ENCODE measurements at regions not wholly inside any gene's neighbourhood (a gene's known extent, or its start where the extent isn't known, plus 50 kb on each side); places are given as distances from the start of the nearest gene placed in this dataset.

DNA sequence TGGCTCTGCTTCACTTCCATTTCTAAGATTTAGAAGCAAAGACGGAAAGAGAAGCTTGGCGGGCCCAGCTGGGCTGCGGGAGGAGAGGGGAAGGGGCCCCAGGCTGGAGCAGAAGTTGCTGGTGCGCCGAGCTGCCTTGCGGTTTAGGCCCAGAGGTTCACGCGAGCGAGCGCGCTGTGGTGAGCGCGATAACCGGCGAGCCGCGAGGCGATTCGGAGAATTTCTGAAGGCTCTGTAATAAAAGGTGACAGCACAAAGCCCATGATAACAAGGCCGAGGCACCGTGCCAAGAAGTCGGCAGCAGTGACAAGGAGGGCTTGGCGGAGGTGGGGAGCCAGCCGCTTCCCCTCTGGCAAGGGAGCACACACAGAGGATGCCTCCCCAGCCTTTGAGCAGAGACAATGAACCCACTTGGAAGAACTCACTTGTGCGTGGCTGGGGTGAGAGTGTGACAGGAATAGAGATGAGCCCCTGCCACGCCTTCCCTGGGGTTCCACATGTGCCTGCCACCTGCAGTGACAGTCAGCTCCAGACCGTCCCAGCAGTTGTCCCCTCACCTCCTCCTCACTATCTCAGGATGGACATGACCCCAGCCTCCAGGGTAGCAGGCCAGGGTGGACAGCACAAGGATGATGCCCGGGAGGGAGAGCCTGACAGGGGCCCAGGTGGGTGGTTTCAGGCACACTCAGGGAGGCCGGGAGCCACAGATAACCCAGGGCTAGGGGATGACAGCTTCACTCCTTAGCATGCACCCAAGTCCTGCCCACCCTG lies 315.2 kb downstream of the UACA start:
- H3K27ac ChIP-seq (ENCODE audit: low read depth, low read length) = no peak overlapping the region
- peaks cover 23% of the 10 kb centered on the region for H3K27me3 ChIP-seq (ENCODE audit: insufficient read depth, low read length)
- no peak overlapping the region for H3K9ac ChIP-seq (ENCODE audit: low read depth, low read length)
- no peaks in the 10 kb centered on the region for H3K36me3 ChIP-seq (ENCODE audit: insufficient read depth, low read length)
- H3K4me3 ChIP-seq (ENCODE audit: low read length) = no peak overlapping the region
- peaks cover 24% of the 10 kb centered on the region for H3K4me1 ChIP-seq (ENCODE audit: insufficient read depth, low read length)
- no peaks in the 10 kb centered on the region for H3K9me3 ChIP-seq (ENCODE audit: insufficient read depth, low read depth, low read length)
- WGBS = 90% methylated on average over 29 of the region's 29 CpGs

DNA sequence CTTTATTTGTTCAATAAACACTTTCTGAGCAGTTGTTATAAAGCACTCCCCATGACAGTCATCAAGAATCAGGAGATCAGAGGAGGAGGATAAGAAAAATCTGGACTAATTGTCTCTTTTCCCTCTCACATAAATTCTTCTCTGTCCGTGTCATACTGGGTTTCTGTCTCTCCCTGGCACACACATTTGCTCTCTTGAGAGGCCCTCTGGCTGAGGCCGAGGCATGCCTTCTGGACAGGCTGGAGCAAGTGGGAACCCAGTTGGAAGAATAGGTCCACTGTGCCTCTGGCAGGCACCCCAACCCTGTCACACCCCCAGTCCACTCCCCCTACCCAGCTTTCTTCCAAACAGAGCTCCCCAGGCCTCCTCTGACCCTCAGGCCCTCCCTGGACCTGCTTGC lies 315.8 kb downstream of the UACA start:
- 96% methylated on average over 2 of the region's 2 CpGs for WGBS
- Histone ChIP-seq H3K27me3 (ENCODE audit: insufficient read depth, low read length) (peaks cover 29% of the 10 kb centered on the region), H3K9ac (ENCODE audit: low read depth, low read length) (no peak overlapping the region)

DNA sequence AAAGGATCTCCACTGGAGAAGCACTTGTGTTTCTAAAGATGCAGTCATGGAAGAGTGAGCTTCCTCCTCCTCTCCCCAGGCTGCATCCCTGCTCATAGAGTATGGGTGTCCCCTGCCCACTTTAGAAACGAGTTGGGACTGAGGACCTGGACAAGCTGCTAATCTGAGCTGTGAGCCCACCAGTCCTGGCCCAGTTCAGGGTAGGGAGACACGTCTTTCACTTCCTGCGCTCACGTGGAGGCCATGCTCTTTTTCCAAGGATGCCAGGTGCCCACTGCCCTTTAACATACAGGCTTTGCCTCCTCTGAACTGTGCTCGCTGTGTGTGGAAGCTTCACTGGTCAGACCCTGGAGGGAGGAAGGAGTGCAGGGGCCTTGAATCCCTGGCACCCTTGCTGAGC lies 316.3 kb downstream of the UACA start:
- Histone ChIP-seq H3K27me3 (ENCODE audit: insufficient read depth, low read length) (peaks cover 30% of the 10 kb centered on the region), H3K36me3 (ENCODE audit: insufficient read depth, low read length) (no peaks in the 10 kb centered on the region), H3K4me3 (ENCODE audit: low read length) (no peak overlapping the region), H3K27ac (ENCODE audit: low read depth, low read length) (no peak overlapping the region), H3K9me3 (ENCODE audit: insufficient read depth, low read depth, low read length) (no peaks in the 10 kb centered on the region), H3K4me1 (ENCODE audit: insufficient read depth, low read length) (peaks cover 20% of the 10 kb centered on the region), H3K9ac (ENCODE audit: low read depth, low read length) (no peak overlapping the region)
- 86% methylated on average over 5 of the region's 5 CpGs for whole genome bisulfite sequencing

More for the DNA sequence above, 315.8 kb downstream of the UACA start:
- Histone ChIP-seq H3K27ac (ENCODE audit: low read depth, low read length) (no peak overlapping the region), H3K9me3 (ENCODE audit: insufficient read depth, low read depth, low read length) (no peaks in the 10 kb centered on the region), H3K4me1 (ENCODE audit: insufficient read depth, low read length) (peaks cover 24% of the 10 kb centered on the region), H3K36me3 (ENCODE audit: insufficient read depth, low read length) (no peaks in the 10 kb centered on the region), H3K4me3 (ENCODE audit: low read length) (no peak overlapping the region)

DNA sequence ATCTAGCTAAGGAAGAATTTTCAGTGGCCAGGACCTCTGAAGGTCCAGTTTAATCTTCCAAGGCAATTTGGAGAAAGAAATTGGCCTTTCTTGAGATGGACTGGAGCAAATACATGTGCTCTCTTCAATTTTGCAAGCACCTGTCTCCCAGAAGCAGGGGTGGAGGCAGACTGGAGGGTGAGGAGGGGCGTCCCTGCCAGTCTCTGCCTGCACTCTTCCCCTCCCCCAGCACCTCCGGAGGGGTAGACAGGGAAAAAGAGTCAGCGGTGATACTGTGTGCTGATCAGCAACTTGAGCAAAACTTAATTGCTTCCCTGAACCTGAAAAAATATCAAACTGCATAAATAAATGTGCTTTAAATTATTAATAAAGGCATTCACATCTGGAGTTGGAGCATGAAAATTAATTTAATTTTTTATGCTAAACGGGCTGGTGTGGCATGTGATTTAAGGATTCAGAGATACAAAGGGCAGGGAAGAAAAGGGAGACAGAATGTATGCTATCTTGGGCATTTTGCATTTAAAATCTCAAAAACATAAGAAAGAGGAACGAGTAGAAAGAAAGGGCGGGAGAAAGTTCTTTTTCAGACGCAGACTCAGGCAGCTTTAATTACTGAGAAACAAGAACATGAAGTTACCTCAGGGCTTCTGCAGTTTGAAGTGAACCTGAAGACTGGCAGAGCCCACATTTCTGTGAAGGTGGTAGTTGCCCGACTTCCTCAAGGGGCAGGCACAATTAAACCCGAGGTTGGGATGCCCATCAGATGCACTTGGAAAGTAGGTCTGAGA lies 319.7 kb downstream of the UACA start:
- Histone ChIP-seq H3K27ac (ENCODE audit: low read depth, low read length) (no peak overlapping the region), H3K9me3 (ENCODE audit: insufficient read depth, low read depth, low read length) (no peaks in the 10 kb centered on the region), H3K4me1 (ENCODE audit: insufficient read depth, low read length) (peaks cover 10% of the 10 kb centered on the region), H3K4me3 (ENCODE audit: low read length) (no peak overlapping the region), H3K9ac (ENCODE audit: low read depth, low read length) (no peak overlapping the region), H3K36me3 (ENCODE audit: insufficient read depth, low read length) (no peaks in the 10 kb centered on the region), H3K27me3 (ENCODE audit: insufficient read depth, low read length) (peaks cover 22% of the 10 kb centered on the region)
- 83% methylated on average over 6 of the region's 9 CpGs for WGBS

DNA sequence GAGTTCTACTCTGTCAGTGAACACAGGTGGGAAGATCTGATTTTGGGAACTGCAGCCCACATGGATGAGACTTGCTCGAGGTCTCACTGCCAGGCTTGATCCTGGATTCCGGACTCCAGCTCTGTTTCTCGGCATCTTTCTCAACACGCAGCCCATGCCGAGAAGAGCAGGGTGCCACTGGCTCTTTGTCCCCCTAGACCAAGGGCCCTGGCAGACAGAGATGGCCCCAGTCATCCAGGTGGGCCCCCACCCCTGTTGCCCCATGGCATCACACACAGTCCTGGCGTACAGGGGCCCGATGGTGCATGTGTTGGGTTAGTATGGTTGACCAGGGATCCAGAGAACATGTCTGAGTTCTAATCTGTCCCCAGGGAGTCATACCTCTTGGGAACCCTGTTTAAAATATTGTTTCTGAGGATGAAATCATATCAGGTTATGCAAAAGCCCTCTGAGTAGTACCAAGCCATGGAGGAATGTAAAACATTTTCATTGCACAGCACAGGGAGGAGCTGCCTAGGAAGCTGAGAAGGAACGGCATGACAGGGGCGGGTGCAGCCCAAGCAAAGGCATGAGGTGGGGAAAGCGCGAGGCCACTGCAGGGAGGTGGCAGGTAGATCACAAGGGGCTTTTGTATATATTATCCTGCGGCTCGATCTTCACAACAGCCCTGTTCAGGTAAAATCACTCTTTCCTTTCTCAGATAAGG lies 320.6 kb downstream of the UACA start:
- WGBS = 87% methylated on average over 13 of the region's 13 CpGs
- H3K36me3 ChIP-seq (ENCODE audit: insufficient read depth, low read length) = no peaks in the 10 kb centered on the region
- H3K27ac ChIP-seq (ENCODE audit: low read depth, low read length) = no peak overlapping the region
- H3K4me3 ChIP-seq (ENCODE audit: low read length) = no peak overlapping the region
- H3K4me1 ChIP-seq (ENCODE audit: insufficient read depth, low read length) = peaks cover 10% of the 10 kb centered on the region
- no peak overlapping the region for H3K9ac ChIP-seq (ENCODE audit: low read depth, low read length)
- H3K27me3 ChIP-seq (ENCODE audit: insufficient read depth, low read length) = peaks cover 20% of the 10 kb centered on the region; the same call in 1 of the 2 replicates
- no peaks in the 10 kb centered on the region for H3K9me3 ChIP-seq (ENCODE audit: insufficient read depth, low read depth, low read length)

DNA sequence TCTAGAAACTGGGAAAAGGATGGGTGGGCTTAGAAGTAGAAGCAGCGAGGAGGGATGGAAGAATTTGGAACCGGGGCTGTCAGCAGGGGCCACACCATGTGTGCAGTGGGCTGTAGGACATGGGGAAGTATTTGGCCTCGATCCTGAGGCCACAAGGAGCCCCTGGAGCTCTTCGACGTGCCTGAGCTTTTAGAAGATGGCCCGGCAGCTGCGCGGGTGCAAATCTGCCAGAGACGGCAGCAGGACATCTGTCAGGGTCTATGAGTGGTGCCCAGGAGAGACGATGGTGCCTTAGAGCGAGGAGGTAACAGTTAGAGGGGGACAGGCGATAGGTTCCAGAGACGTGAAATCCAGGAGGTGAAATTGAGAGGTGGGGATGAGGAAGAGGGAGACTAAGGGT lies 321.1 kb downstream of the UACA start:
- Histone ChIP-seq H3K36me3 (ENCODE audit: insufficient read depth, low read length) (no peaks in the 10 kb centered on the region), H3K27me3 (ENCODE audit: insufficient read depth, low read length) (peaks cover 19% of the 10 kb centered on the region; the same call in 1 of the 2 replicates), H3K27ac (ENCODE audit: low read depth, low read length) (no peak overlapping the region), H3K9ac (ENCODE audit: low read depth, low read length) (no peak overlapping the region), H3K4me3 (ENCODE audit: low read length) (no peak overlapping the region), H3K9me3 (ENCODE audit: insufficient read depth, low read depth, low read length) (no peaks in the 10 kb centered on the region), H3K4me1 (ENCODE audit: insufficient read depth, low read length) (peaks cover 10% of the 10 kb centered on the region)
- WGBS = 93% methylated on average over 13 of the region's 13 CpGs

DNA sequence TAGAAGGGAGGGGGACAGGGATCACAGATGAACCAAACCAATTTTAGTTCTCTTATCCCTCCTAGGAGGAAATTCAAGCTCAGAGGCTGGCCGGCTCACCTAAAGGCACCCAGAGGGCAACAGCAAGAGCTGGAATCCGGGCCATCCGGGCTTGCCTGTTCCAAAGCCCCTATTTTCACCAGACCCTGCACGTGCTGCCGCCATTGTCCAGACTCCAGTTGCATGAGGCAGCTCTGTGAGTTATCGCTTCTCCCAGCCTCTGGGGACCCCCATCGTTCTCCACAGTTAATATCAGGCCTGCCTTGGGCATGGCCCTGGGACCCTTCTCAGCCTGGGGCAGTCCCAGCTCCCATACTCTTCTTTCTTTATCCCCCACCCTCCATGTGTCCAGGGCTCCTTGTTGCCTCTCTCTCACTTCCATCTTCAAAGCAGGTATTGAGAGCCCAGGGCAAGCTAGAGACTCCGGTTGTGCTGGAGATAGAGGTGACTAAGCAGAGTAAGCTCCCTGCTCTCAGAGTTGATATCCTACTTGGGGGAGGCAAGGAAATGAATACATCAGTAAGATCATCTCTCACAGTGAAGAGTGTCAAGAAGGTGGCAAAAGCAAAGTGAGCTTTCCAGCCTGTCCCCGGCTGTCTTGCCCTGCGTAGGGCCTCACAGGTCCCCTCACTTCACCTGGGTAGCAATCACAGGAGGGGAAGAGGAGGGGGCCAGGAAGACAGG lies 322.8 kb downstream of the UACA start:
- Histone ChIP-seq H3K4me3 (ENCODE audit: low read length) (no peak overlapping the region), H3K36me3 (ENCODE audit: insufficient read depth, low read length) (no peaks in the 10 kb centered on the region), H3K27me3 (ENCODE audit: insufficient read depth, low read length) (0 out of 2 replicates have a peak, but pooled peaks cover 16% of the 10 kb centered on the region), H3K4me1 (ENCODE audit: insufficient read depth, low read length) (peaks cover 13% of the 10 kb centered on the region), H3K27ac (ENCODE audit: low read depth, low read length) (no peak overlapping the region), H3K9ac (ENCODE audit: low read depth, low read length) (no peak overlapping the region), H3K9me3 (ENCODE audit: insufficient read depth, low read depth, low read length) (no peaks in the 10 kb centered on the region)
- WGBS = 95% methylated on average over 10 of the region's 10 CpGs

DNA sequence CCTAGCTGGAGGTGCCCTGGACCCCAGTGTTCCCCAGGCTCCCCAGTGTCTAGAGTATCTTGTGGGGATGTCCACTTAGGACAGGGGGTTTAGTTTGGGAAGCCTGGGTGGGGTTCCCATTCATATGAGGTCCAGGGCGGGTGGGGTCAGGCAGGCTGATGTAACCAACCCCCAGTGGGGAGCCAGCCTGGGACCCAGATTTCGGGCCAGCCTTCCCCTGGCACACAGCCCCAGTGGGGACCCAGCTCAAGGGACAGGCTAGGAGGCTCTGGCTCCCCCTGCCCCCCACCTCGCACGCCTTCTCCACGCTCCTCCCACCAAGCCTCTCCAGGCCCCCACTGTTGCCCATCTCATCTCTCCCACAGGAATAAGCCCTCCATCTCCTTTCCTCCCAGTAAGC lies 323.5 kb downstream of the UACA start:
- H3K36me3 ChIP-seq (ENCODE audit: insufficient read depth, low read length) = no peaks in the 10 kb centered on the region
- H3K9me3 ChIP-seq (ENCODE audit: insufficient read depth, low read depth, low read length) = no peaks in the 10 kb centered on the region
- 94% methylated on average over 5 of the region's 5 CpGs for WGBS
- H3K4me3 ChIP-seq (ENCODE audit: low read length) = no peak overlapping the region
- 0 out of 2 replicates have a peak, but pooled peaks cover 16% of the 10 kb centered on the region for H3K27me3 ChIP-seq (ENCODE audit: insufficient read depth, low read length)
- H3K4me1 ChIP-seq (ENCODE audit: insufficient read depth, low read length) = peaks cover 20% of the 10 kb centered on the region
- H3K9ac ChIP-seq (ENCODE audit: low read depth, low read length) = no peak overlapping the region
- H3K27ac ChIP-seq (ENCODE audit: low read depth, low read length) = no peak overlapping the region

DNA sequence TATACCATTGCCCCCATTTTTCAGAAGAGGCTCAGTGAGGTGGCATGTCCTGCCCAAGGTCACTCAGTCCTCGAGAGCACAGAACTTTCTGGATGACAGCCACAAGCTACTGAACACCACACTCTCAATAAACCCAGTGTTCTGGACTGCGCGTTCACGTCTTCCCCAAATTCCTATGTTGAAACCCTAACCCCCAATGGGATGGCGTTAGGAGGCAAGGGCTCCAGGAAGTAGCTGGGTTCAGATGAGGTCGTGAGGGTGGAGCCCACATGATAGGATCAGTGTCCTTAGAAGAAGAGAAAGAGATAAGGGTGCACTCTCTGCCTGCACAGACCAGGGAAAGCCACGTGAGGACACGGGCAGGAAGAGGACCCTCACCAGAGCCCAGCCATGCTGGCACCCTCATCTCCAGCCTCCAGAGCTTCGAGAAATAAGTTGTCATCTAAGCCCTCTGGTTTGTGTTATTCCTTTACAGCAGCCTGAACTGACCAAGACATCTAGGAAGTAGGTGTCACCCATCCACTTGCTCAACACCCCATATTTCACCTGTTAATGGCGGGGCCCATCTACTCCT lies 324.0 kb downstream of the UACA start:
- WGBS = 91% methylated on average over 10 of the region's 10 CpGs
- H3K36me3 ChIP-seq (ENCODE audit: insufficient read depth, low read length) = no peaks in the 10 kb centered on the region
- no peak overlapping the region for H3K27ac ChIP-seq (ENCODE audit: low read depth, low read length)
- H3K4me3 ChIP-seq (ENCODE audit: low read length) = no peak overlapping the region
- H3K4me1 ChIP-seq (ENCODE audit: insufficient read depth, low read length) = peaks cover 23% of the 10 kb centered on the region
- H3K9me3 ChIP-seq (ENCODE audit: insufficient read depth, low read depth, low read length) = no peaks in the 10 kb centered on the region
- H3K27me3 ChIP-seq (ENCODE audit: insufficient read depth, low read length) = 0 out of 2 replicates have a peak, but pooled peaks cover 16% of the 10 kb centered on the region
- no peak overlapping the region for H3K9ac ChIP-seq (ENCODE audit: low read depth, low read length)

DNA sequence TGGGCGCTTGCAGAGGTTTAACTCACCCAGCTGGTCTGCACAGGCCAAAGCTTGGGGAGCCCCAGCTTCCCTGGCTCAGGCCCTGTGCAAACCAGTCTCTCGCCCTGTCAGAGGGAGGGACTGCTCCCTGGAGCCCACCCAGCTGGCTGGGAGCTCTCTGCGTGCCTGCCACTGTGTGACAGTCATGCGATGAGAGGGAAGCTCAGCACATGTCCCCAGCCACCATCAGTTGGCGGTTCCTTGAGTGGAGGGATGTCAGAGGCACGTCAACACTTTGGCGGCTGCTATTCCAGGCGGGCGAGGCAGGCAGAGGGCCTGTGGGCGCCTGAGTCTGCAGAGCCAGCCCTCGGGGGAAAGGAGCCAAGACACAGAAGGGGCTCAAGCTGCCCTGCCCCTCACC lies 324.6 kb downstream of the UACA start:
- WGBS = 95% methylated on average over 11 of the region's 11 CpGs
- no peaks in the 10 kb centered on the region for H3K9me3 ChIP-seq (ENCODE audit: insufficient read depth, low read depth, low read length)
- 0 out of 2 replicates have a peak, but pooled peaks cover 14% of the 10 kb centered on the region for H3K27me3 ChIP-seq (ENCODE audit: insufficient read depth, low read length)
- H3K9ac ChIP-seq (ENCODE audit: low read depth, low read length) = no peak overlapping the region
- no peak overlapping the region for H3K27ac ChIP-seq (ENCODE audit: low read depth, low read length)
- no peak overlapping the region for H3K4me3 ChIP-seq (ENCODE audit: low read length)
- H3K4me1 ChIP-seq (ENCODE audit: insufficient read depth, low read length) = peaks cover 25% of the 10 kb centered on the region
- no peaks in the 10 kb centered on the region for H3K36me3 ChIP-seq (ENCODE audit: insufficient read depth, low read length)
